GM19395 (cell line): ENCODE measurements at regions not wholly inside any gene's neighbourhood (a gene's known extent, or its start where the extent isn't known, plus 50 kb on each side); places are given as distances from the start of the nearest gene placed in this dataset.

Experiments used
- ATAC-seq: cut with Tn5 transposase; IDR thresholded peaks from one replicate; pipeline ENCODE4 v1.9.1; 2021; ENCODE audit warnings: mild to moderate bottlenecking, moderate library complexity; ENCODE audit not compliant: unreplicated experiment

DNA sequence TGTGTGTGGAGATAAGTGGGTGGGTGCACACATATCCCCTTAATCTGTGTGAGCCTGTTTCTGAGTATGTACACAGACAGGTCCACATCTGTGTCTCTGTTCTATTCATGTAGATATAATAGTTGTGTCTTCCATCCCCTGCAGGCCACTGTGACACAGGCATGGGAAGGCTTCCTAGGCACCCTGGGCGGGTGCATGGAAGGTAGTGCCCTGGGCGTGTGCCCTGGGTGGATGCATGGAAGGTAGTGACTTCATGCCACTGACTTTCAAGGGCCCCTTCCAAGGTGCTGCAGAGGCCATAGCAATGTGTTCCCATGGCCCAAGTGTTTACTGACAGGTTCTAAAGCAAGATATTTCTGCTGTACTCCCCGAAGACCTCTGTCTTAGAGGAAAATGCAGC lies 462.5 kb upstream of the HS6ST1 start:
- ATAC-seq = no peak

DNA sequence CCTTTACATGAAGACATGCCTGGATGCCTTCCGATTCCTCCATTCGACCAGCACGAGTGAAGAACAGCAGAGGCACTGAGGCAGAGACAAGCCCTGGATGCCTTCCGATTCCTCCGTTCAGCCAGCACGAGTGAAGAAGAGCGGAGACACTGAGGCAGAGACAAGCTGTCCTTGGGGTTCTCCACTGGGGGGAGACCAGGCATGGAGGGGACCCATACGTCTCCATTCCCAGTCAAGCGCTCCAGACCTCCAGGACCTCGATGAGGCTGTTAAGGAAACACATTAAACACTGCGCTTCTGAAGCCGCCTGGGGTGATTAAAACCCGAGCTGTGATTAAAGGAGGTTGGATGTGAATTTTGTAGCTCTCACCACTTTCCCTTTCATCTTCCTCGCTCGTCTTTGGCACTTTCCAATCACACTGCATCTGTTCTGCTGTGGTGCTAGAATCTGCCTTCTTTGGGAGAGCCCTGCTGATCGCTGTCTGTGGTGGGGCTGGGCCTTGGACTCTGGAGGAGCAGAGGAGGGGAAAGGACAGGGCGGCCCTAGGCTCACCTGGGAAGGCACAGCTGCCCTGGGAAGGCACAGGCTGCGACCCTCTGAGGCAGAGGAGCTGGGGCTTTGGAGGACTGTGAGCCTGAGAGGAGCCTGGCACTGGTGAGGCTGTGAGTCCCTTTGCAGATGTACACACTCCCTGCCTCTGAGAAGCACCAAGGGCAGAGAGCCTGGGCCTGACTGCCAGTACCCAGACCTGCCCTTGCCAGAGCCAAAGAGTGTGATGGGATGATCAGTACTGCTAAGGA lies 463.1 kb upstream of the HS6ST1 start:
- no peak for ATAC-seq

- ATAC-seq = no peak
Observed at GRCh38 chr2:128782411-128783192, 463.9 kb upstream of the HS6ST1 start.

DNA sequence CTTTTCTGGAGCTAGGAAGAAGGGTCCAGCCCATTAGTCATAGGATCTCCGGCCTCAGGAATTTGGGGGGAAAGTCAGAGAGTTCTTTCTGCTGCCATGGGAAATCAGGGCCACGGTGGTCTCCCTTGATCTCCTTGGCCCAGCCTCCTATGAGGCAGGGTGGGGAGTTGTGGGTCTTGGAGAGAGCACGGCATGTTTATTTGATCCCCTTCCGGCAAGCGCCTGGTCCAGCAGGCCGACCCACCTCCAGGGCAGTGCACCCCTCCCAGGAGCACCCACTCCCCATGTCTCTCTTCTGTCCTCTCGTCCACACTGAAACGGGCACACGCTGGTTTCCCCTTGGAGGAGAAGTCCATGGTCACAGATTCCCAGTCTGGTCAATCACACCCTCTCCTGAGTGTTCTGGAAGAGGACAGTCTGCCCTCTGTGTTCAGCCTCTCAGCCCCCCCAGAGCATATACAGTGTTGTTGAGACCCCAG lies 464.6 kb upstream of the HS6ST1 start:
- no peak for ATAC-seq

GRCh38 chr2:128783896-128784295 lies 465.2 kb upstream of the HS6ST1 start:
- no peak for ATAC-seq

- ATAC-seq = no peak
Observed at GRCh38 chr2:128784626-128785306, 466.1 kb upstream of the HS6ST1 start.

DNA sequence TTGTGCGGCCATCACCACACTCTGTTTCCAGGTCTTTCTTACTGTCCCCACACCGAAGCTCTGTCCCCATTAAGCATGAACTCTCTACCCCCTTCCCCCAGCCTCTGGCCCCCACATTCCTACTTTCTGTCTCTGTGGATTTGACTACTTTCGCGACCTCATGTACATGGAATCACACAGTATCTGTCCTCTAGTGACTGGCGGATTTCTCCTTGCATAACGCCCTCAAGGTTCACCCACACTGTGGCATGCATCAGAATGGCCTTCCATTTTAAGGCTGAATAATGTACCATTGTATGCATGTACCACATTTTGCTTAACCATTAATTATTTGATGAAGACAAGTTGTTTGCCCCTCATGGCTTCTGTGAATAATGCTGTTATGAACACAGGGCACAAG lies 467.6 kb upstream of the HS6ST1 start:
- ATAC-seq = no peak

DNA sequence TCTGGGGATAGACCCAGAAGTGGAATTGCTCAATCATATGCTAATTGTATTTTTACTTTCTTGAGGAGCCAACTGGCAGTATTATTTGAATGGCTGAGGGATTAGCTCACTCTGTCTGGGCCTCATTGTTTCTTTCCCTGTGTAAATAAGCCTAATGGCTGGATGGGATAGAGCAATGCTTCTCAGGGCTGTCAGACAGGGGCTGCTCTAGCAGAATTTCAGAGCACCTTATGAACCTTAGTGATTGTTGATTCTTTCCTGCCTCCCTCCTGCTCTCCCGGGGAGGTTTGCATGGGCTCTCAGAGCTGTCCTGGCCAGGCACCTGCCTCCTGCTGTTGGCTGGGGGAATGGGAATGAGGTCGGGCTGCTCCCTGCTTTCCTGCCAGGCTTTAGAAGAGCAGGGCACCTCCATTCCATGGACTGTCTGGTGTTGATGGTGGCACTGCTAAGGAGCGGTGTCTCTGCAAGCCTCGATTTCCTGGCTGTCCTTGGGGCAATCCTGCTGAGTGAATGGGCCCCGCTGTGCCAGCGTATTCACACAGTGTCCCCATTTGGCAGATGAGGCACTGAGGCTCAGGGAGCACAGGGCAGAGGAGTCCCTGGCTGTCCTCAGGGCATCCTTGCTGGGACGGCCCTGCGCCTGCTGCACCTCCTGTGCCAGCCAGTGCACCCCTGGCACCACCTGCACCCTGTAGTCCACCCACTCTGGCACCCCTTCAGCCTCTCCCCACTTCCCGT lies 468.2 kb upstream of the HS6ST1 start:
- ATAC-seq = no peak

- ATAC-seq = no peak
Observed at GRCh38 chr2:128787616-128788015, 468.9 kb upstream of the HS6ST1 start.

GRCh38 chr2:128788636-128789220 lies 470.1 kb upstream of the HS6ST1 start:
- no peak for ATAC-seq

DNA sequence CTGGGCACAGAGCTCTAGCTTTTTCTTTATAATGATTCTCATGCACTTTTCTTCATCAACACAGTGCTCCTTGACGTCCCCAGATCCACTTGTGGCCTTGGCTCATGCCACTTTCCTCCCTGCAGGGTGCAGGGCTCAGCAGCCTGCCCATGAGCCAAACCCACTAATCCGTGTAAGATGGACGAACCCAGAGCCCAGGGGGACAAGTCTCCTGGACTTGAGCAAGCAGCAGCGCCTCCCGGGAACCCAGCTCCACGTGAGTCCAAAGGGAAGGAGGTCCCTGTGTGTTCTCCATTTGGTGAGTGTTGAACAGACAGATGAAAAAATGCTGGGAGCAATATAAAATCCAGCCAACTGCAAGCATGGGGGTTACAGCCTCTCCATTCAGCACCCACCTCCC lies 470.6 kb upstream of the HS6ST1 start:
- ATAC-seq = no peak

GRCh38 chr2:128789776-128790455 lies 471.2 kb upstream of the HS6ST1 start:
- ATAC-seq = no peak

DNA sequence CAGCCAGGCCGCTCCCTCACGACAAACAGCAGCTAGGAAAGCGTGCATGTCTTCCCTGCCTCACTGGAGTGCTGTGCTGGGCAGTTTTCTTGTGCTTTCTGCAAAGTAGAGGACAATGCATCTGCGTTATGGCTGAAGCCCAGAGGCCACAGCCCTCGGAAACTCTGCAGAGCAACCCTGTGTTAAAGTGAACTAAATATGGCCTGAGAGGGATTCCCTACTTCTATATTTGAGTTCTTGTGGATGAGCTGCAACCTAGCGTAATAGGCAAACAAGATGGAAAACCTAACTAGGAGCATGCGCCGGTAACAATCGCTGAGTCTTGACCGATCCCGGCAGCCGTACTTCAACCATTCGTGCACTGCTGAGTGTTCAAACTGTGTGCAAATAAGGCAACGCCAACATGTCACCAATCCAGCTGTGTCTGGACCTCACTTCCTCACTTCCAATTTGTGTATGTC lies 471.9 kb upstream of the HS6ST1 start:
- ATAC-seq = no peak

DNA sequence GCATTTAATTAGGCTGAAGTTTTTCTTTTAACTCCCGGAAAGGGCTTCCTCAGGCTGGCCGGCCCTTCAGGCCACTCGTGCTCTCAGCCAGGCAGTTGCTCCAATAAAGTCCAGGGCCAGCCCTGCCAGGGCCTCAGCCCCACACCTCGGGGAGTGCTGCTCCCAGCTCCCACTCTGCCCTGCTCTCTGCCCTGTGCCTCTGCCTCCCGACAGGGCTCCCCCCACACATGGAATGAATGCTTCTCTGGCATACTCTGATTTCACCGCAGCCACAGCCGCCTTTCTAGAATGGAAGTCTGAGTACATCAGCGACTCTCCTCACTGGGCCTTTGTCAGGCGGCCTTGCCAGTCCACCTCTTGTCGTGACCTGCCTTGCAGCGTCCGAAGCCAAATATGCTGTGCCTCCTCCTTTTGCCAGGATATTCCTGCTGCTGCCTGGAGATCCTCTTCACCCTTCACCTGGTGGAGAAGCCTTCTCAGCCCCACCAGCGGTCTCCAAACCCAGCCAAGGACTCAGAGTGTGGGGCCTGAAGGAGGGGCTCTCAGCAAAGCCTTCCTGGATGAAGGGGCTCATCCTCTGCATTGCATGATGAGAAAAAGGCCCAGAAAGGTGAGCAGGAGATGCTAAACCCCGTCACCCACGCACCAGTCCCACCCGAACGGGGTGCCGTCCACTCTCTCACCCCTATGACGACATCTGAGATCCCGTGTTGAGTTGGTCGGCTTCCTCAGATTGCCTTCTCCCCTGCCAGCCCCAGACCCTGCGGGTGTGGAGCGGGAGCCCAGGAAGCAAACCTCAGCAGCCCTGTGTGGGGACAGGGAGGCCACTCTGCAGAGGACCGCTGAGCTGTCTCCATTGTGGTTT lies 472.7 kb upstream of the HS6ST1 start:
- no peak for ATAC-seq

GRCh38 chr2:128791985-128792320 lies 473.3 kb upstream of the HS6ST1 start:
- no peak for ATAC-seq

- no peak for ATAC-seq
Observed at GRCh38 chr2:128792476-128793054, 473.9 kb upstream of the HS6ST1 start.

- no peak for ATAC-seq
Observed at GRCh38 chr2:128793404-128793803, 474.7 kb upstream of the HS6ST1 start.

- no peak for ATAC-seq
Observed at GRCh38 chr2:128794285-128794684, 475.6 kb upstream of the HS6ST1 start.

DNA sequence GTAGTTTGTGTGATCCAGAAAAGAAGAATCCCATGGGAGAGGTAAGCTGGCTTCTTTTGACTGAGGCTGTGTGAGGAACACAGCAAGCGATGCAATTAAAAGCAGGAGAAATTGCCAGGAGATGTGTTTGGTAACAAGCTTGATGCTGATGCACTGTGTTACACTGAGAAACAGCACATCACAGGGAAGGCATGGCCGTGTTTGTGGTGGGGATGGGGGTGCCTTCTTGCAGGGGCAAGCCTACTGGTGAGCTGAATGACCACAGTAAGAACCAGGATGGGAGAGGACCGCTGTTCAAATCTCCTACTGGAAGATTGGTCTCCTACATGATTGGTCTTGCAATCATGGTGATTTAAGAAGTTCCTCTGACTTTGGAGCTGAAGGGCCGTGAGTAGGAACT lies 477.7 kb upstream of the HS6ST1 start:
- no peak for ATAC-seq
